ENCODE measurements at regions not wholly inside any gene's neighbourhood (a gene's known extent, or its start where the extent isn't known, plus 50 kb on each side); places are given as distances from the start of the nearest gene placed in this dataset.

DNA sequence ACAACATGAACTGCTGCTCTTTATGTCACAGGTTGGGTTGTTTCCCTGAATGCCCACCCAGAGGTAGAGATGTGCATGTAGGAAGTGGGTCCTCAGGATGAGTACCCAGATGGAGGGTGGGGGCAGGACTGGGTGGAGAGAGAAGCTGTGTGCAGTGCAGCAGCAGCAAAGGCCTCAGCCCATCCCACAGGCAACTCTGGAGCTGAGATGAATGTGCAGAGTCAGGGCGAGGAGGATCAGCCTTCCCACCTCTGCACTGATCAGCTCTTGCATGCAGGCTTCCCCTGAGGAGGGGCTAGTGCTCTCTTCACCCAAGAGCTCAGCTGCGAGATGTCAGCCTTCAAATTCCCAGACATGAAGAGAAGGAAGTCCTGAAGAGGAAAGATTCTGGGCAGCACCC lies 326.2 kb upstream of the RAB6C start:
- DNase-seq: no peak

DNA sequence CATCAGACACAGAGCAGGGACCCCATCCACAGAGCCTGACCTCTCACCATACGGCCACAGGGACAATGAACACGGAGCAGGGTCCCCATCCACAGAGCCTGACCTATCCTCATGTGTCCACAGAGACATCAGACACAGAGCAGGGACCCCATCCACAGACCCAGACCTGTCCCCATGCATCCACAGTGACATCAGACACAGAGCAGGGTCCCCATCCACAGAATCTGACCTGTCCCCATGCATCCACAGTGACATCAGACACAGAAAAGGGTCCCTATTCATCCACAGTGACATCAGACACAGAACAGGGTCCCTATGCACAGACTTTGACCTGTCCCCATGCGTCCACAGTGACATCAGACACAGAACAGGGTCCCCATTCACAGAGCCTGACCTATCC lies 325.1 kb upstream of the RAB6C start:
- DNase-seq: no peak

DNA sequence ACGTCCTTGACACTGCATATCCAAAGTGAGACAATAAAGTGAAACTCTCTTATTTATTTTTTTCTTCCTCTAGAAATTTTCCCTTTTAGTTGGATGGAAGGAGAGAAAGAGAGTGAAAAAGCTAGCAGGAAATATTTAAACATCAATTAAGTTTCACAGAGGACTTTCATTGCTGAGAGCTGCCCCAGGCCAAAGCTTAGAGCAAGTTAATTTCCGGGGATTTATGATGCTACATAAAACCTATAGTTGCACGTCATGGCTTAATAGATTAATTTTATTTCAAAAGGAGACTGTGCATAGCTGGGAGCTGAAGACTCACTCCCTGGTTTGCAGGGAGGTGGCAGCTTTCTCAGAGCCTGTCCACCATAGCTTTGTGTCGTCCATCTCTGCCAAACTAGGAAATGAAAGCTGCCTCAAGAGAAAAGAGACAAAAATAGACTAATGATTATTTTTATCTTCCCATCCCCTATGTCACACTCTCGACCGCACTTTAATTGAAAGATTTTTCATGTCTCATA lies 323.3 kb upstream of the RAB6C start:
- DNase-seq: no peak

DNA sequence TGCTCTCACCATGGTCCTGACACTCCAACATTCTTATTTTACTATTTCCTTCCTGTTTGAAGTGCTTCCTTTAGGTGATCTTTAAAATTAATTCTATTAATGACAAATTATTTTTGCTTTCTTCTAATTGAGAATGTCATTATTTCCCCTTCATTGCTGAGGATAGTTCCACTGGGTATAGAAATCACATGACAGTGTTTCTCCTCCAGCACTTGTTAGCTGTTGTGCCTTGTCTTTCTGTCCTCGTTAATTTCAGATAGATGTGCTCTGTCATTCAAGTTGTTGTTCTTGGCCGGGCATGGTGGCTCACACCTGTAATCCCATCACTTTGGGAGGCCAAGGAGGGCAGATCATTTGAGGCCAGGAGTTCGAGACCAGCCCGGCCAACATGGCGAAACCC lies 321.0 kb upstream of the RAB6C start:
- no peak for DNase-seq

DNA sequence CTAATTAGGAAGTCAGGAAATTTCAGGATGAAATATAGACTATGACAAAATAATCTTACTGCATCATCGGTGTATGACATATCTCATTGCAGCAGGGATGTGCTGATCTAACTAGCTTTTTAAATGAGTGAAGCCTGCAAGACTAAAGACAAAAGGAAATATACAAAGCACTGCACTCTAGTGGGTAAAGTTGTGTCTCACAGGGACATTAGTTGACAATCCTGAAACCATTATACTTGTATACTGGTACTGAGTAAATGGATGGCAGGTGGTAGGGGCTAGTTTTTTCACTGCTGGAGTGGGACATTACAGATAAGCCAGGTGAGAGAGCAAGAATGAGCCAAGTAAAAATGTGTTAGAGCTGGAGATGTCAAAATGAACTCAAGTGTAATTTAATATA lies 317.5 kb upstream of the RAB6C start:
- DNase-seq: no peak

DNA sequence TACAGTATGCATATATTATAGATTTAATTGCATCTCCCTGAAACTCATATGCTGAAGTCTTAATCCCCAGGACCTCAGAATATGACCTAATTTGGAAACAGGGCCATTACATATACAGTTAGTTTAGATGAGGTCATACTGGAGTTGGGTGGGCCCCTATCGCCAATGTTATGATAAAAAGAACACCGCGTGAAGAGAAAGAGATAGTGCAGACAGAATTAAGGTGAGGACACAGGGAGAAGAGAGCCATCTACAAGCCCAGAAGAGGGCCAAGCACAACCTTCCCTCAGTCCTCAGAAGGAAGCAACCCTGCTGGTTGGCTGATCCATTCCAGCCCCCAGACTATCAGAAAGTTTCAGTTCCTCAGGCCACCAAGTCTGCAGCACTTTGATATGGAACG lies 311.9 kb upstream of the RAB6C start:
- no peak for DNase-seq

DNA sequence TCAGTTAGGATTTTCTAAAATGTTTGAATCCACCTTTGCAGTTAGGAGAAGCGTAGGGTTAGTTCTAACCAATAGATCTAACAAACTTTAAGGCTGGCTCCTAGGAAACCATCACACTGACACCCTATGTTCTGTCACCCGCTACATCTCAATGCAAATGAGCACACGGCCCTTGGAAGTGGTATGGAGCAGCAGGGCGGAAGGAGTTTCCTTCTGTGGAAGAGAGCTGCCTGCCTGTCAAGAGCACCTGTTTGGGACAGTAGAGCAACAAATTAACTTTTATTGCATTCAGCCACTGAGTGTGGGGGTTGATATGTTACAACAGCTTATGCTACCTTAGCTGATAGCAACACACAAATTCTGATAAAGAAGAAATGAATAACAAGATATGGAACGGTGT lies 306.9 kb upstream of the RAB6C start:
- DNase-seq: no peak

DNA sequence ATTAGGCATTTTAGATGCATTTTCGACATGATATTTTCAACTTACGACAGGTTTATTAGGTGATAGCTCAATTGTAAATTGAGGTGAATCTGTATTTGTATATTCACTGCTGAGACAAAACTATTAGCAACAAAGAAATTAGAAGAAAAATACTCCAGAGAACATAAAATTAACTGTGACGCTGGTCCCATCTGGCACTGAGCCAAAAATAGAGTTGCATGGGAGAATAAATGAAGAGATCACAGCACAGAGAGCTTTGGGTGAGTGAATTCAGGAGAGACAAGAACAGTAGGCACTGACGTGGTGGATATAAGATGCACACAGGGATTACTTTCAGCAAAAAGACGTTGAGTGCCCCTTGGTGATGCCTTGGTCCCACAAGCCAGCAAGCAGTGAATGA lies 306.2 kb upstream of the RAB6C start:
- DNase-seq: no peak

DNA sequence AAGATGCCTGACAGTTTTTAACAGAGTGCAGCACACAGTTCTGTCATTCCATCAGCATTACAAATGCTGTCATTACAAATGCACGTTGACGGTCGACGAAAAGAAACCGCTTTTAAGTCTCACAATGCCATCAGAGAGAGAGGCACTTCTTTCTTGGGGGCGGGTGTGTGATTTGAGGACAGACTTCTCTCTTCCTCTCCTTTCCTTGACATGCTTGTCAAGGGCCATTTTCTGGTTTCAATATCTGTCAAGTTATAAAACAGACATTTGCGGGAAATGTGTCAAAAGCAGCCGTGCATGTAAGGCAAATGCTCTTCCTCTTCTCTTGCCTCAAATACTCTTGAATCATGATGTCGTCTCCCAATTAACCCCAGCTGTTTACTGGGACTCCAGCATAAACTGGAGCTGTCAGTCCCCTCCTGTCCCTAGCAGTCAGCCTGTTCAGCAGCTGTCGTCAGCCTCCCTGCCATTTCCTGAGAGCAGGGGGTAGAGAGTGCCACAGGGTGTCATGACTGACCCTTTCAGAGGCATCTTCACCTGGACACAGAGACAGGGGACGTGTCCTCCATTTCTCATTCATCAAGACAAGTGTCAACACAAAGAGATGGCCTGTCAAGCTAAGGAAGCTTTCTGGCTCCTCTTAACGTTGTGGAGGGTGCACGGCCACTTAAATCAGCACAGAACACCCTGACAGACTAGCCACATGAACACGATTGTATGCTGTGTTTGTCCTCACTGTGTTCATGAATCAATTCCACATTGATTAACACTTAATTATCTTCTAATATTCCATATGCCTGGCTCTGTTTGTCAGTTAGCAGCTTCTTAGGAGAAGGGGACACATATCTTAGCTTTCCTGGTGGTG lies 305.4 kb upstream of the RAB6C start:
- no peak for DNase-seq

DNA sequence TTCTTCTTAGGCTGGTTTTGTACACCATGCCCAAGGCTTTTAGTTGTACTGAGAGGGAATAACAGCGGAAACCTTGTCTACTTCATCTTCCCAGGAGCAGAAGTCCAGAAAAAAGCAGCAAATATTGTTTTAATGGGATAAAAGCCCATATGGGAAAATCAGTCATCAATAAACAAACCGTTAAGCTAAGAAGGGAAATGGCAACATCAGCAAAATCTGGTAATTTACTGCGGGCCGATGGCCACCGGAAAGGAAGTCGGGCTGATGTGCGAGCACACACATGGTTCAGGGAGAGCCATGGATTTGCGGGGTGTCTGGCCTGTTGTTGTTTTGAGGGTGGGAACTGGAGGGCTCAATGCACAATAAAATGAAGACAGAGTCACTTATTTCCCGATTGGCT lies 300.7 kb upstream of the RAB6C start:
- DNase-seq: no peak

DNA sequence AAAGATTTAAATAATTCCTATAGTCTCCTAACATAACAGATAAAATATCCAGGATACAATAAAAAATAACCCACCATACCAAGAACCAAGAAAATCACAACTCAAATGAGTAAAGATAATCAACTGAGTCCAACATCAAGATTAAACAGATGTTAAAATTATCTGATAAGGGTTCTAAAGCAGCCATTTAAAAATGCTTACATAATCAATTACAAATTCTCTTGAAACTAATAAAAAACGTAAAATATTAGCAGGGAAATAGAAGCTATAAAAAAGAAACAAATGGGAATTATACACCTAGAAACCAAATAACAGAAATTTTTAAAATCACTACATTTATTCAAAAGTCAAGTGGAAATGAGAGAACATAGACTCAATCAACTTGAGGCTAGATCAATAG lies 297.7 kb upstream of the RAB6C start:
- DNase-seq: no peak

DNA sequence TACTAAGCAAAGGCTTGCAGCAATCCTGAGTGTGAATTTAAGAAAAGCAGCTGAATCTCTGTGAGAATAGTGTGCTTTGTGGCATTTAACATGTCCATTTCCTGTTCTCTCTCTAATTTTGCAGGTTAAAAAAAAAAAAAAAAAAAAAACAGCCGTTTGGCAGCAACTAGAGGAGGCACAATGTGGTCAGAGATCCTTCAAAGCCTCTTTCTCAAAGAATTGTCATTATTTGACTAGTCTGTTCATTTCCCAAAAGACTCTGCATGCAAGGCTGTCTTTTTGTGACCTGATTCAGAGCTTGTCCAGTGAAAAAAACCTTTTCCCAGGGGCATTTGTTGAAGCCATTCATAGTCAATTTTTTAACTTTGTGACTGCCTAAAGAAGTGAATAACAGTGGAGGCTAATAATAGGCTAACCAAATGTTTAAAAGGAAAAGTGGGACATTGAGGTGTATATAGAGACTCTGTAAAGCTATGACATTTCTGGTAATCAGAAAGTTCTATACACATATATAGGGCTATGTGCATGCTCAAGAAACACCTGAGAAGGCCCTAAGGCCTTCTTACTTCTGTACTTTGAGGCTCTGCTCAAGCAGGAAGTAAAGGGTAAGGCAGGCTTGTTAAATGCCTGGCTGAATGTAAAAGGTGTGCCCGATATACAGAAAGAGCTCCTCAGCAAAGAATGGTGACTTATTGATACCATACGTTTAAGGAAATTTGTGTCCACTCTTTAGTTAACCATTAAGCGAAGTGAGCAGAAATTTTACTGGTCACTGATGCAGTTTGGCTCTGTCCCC lies 289.6 kb upstream of the RAB6C start:
- DNase-seq: no peak

DNA sequence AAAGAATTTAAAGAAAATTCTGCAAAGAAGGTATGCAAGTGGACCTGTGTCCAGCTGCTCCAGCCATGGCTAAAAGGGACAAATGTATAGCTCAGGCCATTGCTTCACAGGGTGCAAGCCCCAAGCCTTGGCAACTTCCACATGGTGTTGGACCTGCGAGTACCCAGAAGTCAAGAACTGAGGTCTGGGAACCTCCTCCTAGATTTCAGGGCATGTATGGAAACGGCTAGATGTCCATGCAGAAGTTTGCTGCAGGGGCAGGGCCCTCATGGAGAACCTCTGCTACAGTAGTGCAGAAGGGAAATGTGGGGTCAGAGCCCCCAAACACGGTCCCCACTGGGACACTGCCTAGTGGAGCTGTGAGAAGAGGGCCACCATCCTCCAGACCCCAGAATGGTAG lies 284.0 kb upstream of the RAB6C start:
- DNase-seq: no peak

DNA sequence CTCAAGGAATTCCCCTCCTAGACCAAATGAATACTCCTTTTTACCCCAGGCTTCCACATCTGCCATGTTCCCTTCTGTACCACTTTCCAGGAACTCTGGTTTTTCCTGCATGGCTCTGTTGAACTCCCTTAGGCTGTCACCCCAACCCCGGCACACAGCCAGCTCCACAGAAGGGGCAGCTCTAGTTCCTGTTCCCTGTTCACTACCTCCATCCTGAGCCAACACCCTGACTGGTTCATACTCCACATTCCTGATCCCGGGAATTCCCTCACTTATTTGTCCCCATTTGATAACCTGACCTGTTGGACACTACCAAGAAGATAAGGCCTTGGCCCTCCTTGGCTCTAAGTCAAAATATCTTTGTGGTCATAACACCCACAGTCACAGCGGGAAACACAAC lies 280.9 kb upstream of the RAB6C start:
- DNase-seq: no peak

DNA sequence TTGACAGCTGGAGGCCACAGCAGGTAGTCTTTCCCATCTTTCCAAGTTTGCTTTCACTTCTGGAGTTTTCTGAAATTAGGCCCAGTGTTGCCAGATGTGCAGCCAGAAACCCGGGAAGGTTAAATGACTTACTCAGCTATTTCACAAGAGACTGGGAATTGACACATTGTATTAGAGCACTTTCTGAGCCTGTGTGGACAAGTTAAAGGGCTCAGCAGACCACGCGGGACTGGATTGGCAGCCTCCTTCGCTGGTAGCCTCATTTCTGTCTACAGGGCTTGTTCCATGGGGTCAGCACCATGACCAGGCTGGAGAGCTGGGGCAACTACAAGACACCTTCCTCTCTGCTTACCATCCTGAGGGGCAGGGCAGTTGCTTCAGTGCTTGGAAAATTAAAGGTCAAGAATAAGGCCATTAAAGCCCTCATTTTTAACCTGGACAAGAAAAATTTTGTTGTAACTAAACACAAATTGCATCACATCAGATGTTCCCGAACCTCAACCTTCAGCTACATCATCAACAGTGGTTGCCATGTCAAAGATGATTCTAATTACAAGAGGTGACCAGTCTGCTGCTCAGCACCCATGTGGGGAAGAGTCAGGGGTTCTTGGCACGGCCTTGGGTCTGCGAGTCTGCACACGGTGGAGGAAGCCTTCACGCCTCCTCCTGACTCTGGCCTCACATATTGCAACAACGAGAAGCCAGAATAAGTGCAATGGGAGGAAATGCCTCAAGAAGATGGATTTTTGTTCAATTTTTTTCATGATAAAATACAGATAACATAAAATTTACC lies 279.5 kb upstream of the RAB6C start:
- no peak for DNase-seq

DNA sequence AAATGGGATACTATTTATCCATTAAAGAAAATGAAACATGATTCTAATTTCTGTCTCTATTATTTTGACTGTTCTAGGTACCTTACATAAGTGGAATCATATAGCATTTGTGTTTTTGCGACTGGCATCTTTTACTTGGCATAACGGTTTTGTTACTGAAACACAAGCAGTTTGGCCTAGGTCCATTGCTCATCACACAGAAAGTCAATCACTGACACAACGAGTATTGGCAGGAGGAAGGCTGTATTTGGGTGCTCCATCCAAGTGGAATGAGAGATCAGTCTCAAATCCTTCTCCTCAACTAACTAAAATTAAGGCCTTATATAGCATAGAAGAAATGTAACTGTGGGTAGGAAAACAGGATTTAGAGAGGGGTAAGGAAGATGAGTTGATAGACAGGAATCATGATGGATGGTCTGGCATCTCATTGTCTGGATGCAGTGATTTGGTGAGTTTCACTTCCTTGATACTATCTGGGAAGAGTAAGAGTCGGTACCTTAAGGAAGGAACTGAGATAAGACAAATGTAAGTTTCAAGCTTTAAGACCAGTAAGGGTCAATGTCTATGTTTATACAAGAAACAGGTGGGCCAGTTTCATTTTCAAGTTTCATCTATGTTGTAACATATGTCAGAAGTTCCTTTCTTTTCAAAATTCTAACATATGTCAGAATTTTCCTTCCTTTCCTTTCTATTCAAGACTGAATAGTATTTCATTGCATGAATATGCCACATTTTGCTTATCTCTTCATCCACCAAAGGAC lies 276.9 kb upstream of the RAB6C start:
- DNase-seq: no peak

DNA sequence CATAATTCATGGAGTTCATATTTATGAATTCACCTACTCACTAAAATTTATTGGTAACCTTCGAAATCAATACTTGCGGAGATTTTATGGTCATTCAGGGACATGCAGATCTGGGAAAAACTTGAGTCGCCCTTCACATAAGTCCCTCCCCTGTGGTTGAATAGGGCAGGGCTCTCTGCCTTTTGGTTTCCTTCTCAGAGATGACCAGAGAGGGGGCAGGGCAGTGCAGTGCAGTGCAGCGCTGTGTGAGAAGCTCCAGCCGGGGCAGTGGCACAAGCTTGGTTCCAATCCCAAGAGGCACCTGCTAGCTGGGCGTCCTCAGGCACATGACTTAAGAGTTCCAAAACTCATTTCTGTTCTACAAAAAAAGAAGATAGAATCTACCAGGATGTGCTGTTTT lies 274.4 kb upstream of the RAB6C start:
- no peak for DNase-seq

DNA sequence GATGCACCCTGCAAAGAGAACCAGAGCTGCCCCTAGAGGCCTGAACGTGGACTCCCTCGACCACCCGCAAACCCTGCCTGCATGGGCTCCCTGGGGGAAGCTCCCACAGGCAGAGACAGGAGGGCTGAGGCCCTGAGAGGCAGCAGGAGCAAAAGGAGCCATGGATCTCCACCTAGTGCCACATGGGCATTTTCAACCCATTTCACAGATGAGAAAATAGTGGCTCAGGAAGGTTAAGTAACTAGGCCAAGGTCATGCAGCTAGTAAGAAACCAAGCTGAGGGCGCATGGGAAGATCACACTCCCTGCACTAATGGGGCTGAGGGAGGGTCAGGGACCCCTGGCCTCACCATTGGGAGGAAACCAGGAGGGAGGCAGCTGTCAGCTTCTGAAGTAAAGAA lies 271.7 kb upstream of the RAB6C start:
- no peak for DNase-seq

DNA sequence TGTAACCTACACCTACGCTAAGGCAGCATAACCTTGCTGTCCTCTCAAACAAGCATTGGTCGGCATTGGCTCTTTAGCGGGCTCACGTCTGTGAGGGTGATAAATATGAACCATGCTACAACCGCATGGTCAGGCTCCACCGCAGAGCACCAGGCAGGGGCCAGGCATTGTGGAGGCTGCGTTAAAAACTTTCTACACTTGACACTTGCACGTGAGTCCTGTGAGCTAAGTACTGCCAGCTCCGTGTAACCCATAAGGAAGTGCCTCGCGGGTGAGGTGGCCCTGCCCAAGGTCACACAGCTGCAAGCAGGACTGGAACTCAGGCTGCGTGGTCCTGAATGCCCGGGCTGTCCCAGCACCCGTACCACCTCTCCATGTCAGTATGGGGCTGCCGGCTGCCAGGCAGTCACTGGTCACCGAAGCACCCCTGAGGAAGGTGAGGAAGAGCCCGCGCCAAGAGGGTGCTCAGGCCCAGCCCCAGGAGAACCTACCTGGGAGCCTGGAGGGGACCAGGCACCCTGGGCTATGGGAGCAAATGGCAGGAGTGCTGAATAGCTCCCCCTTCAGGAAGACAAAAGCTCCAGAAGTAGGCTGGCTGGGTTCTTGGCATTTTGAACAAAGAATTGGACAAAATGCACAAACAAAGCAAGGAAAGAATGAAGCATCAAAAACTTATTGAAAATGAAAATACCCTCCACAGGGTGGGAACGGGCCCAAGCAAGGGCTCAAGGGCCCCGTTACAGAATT lies 271.1 kb upstream of the RAB6C start:
- DNase-seq: no peak

DNA sequence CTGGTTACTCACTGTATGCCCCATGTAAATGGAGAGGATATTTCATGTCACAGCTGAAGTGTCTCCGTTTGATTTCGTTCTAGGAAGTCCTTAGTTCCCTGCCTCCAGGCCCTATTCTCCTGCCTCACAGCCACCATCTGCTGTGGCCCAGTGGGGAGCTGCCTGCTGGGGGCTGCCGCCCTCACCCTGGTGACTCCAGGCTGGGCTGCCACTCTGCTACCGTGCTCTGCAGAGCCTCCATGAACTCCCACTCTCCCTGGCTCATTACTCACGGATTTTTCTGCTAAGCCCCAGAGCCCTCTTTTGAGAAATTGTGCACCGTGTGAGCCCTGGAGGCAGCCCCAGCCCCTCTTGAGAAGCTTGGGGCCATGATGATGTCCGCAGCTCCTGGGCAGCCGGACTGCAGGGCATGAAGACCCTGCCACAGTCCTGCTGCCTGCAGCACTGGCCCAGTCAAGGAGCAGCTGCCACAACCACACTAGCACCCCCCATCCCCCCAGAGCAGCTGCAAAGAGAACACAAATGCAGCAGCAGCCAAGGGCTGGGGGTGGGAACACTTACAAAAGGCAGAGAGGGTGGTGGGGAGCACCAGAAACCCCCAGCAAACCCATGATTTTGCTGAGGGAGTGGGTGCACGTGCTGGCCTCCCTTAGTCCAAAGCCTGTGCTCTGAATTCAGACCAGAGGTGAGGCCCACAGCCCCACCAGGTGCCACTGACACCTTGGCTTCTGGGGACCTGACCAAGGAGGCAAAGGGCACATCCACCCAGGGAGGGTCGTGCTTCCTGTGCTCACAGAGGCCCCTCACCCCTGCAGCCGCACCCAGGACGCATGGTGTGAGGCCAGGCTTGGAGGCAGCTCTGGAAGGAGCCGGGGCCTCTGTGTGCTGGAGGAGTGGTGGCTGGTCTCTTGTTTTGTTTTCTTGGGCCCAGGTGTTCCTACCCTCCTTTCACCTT lies 270.2 kb upstream of the RAB6C start:
- no peak for DNase-seq

Measured in CD4-positive, alpha-beta T cell treated with Interleukin-17A for 4 hours (primary cell).